CD4-positive, alpha-beta T cell (primary cell): ENCODE measurements at regions not wholly inside any gene's neighbourhood (a gene's known extent, or its start where the extent isn't known, plus 50 kb on each side); places are given as distances from the start of the nearest gene placed in this dataset.

Experiments used
- ATAC-seq: fragments of 200-7000 bp; cut with Tn5 transposase; one replicate; pipeline ENCODE4 v1.10.0; 2022; ENCODE audit warnings: mild to moderate bottlenecking; ENCODE audit not compliant: poor library complexity
- CTCF ChIA-PET: fragments of 350-600 bp; sonication (Branson Sonifier 250); formaldehyde crosslinking; loops from one replicate; lab custom pipeline; 2021; ENCODE audit warnings: antibody characterized with exemption, inconsistent platforms; lab: Charles Lee
- POLR2A ChIA-PET: fragments of 350-600 bp; sonication (Branson Sonifier 250); formaldehyde crosslinking; loops from one replicate; lab custom pipeline; 2021; ENCODE audit warnings: antibody characterized with exemption, inconsistent platforms; lab: Charles Lee
- DNase-seq, 14 experiments: peaks; one replicate each; pipeline ENCODE4 v3.0.0-alpha.2; 2013 to 2020; ENCODE audit warnings: mixed read lengths in 2 of 14
- H3K27ac ChIP-seq, 2 donors: one replicate each; pipeline versions ENCODE4 v1.5.1 to v1.7.0; 2013; ENCODE audit warnings: low read length in 2 of 2, low read depth in 1 of 2, mild to moderate bottlenecking in 1 of 2
- H3K27me3 ChIP-seq, 2 experiments: 1 replicate in 1 of 2; 2 replicates in 1 of 2; pipeline versions ENCODE4 v1.6.1 to v1.7.0; 2013; ENCODE audit warnings: low read length in 2 of 2, control low read depth in 1 of 2, mild to moderate bottlenecking in 1 of 2, moderate library complexity in 1 of 2; ENCODE audit not compliant: insufficient read depth in 2 of 2, control insufficient read depth in 1 of 2
- H3K36me3 ChIP-seq: one replicate; pipeline ENCODE4 v1.6.1; 2013; ENCODE audit warnings: low read length, control low read depth; ENCODE audit not compliant: insufficient read depth
- H3K4me1 ChIP-seq: one replicate; pipeline ENCODE4 v1.6.1; 2013; ENCODE audit warnings: low read length, control low read depth; ENCODE audit not compliant: insufficient read depth
- H3K4me3 ChIP-seq: one replicate; pipeline ENCODE4 v1.5.1; 2013; ENCODE audit warnings: mild to moderate bottlenecking, low read length, moderate library complexity
- H3K9me3 ChIP-seq, 2 experiments: 1 replicate in 1 of 2; 2 replicates in 1 of 2; pipeline versions ENCODE4 v1.6.1 to v1.7.0; 2013; ENCODE audit warnings: low read length in 2 of 2, mild to moderate bottlenecking in 2 of 2, control low read depth in 1 of 2, moderate library complexity in 1 of 2; ENCODE audit not compliant: control insufficient read depth in 1 of 2, insufficient read depth in 1 of 2
- H3K27ac Mint-ChIP-seq: one replicate; pipeline ENCODE4 v1.8.0; 2020; ENCODE audit warnings: mixed read lengths
- H3K27me3 Mint-ChIP-seq: one replicate; pipeline ENCODE4 v1.8.0; 2021; ENCODE audit warnings: mixed read lengths
- H3K36me3 Mint-ChIP-seq: one replicate; pipeline ENCODE4 v1.8.0; 2021; ENCODE audit warnings: low read depth, mixed read lengths
- H3K4me1 Mint-ChIP-seq: one replicate; pipeline ENCODE4 v1.8.0; 2021; ENCODE audit warnings: low read depth, mixed read lengths
- H3K4me3 Mint-ChIP-seq: one replicate; pipeline ENCODE4 v1.8.0; 2020; ENCODE audit warnings: mild to moderate bottlenecking, mixed read lengths
- H3K9me3 Mint-ChIP-seq: one replicate; pipeline ENCODE4 v1.8.0; 2020; ENCODE audit warnings: mixed read lengths
- CTCF ChIP-seq: fragments of 200-600 bp; IDR thresholded peaks from one replicate; pipeline ENCODE4 v1.8.0; 2022; ENCODE audit warnings: antibody characterized with exemption, mild to moderate bottlenecking
- intact Hi-C, 2 experiments: fragments of 100-400 bp; cut with DNase I in 1 of 2; cut with micrococcal nuclease in 1 of 2; formaldehyde crosslinking; loops; one replicate each; pipeline versions ENCODE4 v1.15.1 to v1.9.0; 2023 to 2025; cut with DNase I, micrococcal nuclease

- CTCF ChIA-PET = no interaction called here
- no peaks in the 10 kb centered on the region for H3K9me3 Mint-ChIP-seq
- no peaks in the 10 kb centered on the region for H3K4me1 ChIP-seq
- H3K27ac ChIP-seq = no peak overlapping the region
- H3K27me3 ChIP-seq = no peaks in the 10 kb centered on the region
- H3K4me3 ChIP-seq = no peak overlapping the region
- intact Hi-C loops = no loop called here
- no peaks in the 10 kb centered on the region for H3K36me3 ChIP-seq
- DNase-seq = no peak
- peaks cover 0 to 6% of the 10 kb centered on the region in 2 experiments for H3K9me3 ChIP-seq
- TF ChIP-seq CTCF = no peak
- H3K4me3 Mint-ChIP-seq = no peak overlapping the region
- POLR2A ChIA-PET = no interaction called here
- H3K36me3 Mint-ChIP-seq = no peaks in the 10 kb centered on the region
- ATAC-seq = no peak
- no peaks in the 10 kb centered on the region for H3K27me3 Mint-ChIP-seq
- no peak overlapping the region for H3K27ac Mint-ChIP-seq
- H3K4me1 Mint-ChIP-seq = peaks cover 8% of the 10 kb centered on the region
Observed at GRCh38 chr14:99063620-99064225, 208.3 kb downstream of the BCL11B start.

- POLR2A ChIA-PET = no interaction called here
- intact Hi-C loops = no loop called here
- no peak for TF ChIP-seq CTCF
Observed at GRCh38 chr14:99064262-99064954, 207.6 kb downstream of the BCL11B start.

GRCh38 chr14:99065551-99065950, 206.4 kb downstream of the BCL11B start:
- DNase-seq = no peak

More at GRCh38 chr14:99064262-99064954, 207.6 kb downstream of the BCL11B start:
- ATAC-seq = no peak
- Histone ChIP-seq H3K36me3 (no peaks in the 10 kb centered on the region), H3K4me1 (no peaks in the 10 kb centered on the region), H3K9me3 (peaks cover 0 to 6% of the 10 kb centered on the region in 2 experiments), H3K27ac (no peak overlapping the region), H3K4me3 (no peak overlapping the region), H3K27me3 (no peaks in the 10 kb centered on the region)
- no peaks in the 10 kb centered on the region for H3K36me3 Mint-ChIP-seq
- H3K9me3 Mint-ChIP-seq = no peaks in the 10 kb centered on the region
- CTCF ChIA-PET = no interaction called here
- no peak overlapping the region for H3K27ac Mint-ChIP-seq
- peaks cover 8% of the 10 kb centered on the region for H3K4me1 Mint-ChIP-seq
- no peak for DNase-seq
- H3K4me3 Mint-ChIP-seq = no peak overlapping the region
- H3K27me3 Mint-ChIP-seq = no peaks in the 10 kb centered on the region

More at GRCh38 chr14:99065551-99065950, 206.4 kb downstream of the BCL11B start:
- no peak for TF ChIP-seq CTCF
- Mint-ChIP-seq H3K4me3 (no peak overlapping the region), H3K27me3 (no peaks in the 10 kb centered on the region), H3K4me1 (peaks cover 8% of the 10 kb centered on the region), H3K36me3 (no peaks in the 10 kb centered on the region), H3K27ac (no peak overlapping the region), H3K9me3 (no peaks in the 10 kb centered on the region)
- Histone ChIP-seq H3K9me3 (peaks cover 0 to 9% of the 10 kb centered on the region in 2 experiments), H3K4me1 (no peaks in the 10 kb centered on the region), H3K4me3 (no peak overlapping the region), H3K27ac (no peak overlapping the region), H3K36me3 (no peaks in the 10 kb centered on the region), H3K27me3 (no peaks in the 10 kb centered on the region)
- POLR2A ChIA-PET = interaction anchor here (0.7 to 1.2 kb wide), 2 partner anchors 24 to 134 kb away, joined by 4 to 5 read pairs; no protein-coding TSS in a partner anchor
- CTCF ChIA-PET = no interaction called here
- intact Hi-C loops = no loop called here
- ATAC-seq = no peak
